ENCODE measurements at regions not wholly inside any gene's neighbourhood (a gene's known extent, or its start where the extent isn't known, plus 50 kb on each side); places are given as distances from the start of the nearest gene placed in this dataset.
A peak's percentile ranks its signal among the peaks of the same experiment; 100 is the strongest.

DNA sequence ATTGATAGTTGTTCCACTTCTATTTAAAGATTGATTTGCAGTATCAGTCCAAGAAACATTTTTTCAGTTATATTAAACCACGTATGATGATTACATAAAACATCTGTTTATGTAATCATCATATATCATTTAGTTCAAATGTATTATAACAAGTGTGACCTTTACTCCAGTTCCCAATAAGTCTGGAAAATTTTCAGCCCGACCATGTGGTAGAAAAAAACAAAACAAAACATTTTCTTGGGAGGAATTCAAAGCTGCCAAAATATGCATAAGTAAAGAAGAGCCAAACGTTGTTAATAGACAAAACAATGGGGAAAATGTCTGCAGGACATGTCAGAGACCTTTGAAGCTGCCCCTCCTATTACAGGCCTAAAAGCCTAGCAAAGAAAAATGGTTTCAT is 709.1 kb downstream of the FAT4 start:
- no peak for DNase-seq (ENCODE audit: low spot score)

DNA sequence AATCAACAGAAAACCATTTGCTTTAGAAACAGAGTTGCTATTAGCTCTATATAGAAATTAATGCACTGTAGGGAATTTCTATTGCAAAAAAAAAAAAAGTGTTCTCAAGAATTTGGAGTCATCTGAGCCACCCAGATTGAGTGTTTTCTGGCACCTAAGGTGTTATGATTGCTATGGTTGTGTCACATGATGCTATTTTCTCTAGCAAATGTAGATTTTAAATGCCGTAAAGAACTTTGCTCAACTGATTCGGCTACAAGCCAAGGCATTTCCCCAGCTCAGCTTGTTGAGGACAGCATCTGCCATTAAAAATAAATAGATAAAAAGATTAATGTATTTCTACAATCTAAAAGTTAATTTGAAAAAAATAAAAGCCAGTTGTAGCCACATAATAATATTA is 712.8 kb downstream of the FAT4 start:
- DNase-seq (ENCODE audit: low spot score) = no peak

DNA sequence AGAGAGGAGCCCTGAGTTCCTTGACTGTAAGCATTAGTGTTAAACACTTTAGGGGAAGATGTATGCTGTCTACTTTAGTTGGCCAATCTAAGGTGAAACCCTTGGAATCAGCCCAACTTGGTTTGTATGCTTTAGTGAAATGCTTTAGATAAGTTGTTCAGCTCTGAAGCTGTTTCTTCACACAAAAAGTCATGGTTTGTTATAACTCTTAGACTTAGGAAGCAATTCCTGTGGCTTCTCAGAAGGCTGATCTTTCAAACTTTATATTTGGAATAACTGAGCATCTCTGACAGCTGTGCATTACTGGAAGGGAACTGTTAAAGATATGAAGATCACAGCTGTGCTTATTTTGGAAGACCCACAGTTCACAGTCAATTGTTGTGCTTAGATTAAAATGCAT is 714.1 kb downstream of the FAT4 start:
- DNase-seq (ENCODE audit: low spot score) = no peak

DNA sequence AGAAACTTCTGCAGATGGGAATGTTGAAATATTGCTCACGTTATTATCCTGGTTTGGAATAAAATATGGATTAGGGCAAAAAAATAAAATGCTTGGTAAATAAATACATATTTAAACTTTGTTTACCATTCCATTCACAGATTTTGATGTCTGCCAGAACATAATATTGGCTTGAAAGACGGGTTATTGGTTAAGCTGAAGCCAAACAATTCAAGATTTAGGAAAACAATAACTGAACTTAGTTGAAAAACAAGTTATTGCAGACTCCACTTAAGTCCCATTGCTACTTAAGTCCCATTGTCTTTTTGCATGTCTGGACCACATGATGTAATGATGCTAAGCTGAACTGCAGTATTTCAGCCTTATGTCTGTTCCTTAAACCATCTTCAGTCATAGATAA is 722.5 kb downstream of the FAT4 start:
- DNase-seq (ENCODE audit: low spot score) = no peak

DNA sequence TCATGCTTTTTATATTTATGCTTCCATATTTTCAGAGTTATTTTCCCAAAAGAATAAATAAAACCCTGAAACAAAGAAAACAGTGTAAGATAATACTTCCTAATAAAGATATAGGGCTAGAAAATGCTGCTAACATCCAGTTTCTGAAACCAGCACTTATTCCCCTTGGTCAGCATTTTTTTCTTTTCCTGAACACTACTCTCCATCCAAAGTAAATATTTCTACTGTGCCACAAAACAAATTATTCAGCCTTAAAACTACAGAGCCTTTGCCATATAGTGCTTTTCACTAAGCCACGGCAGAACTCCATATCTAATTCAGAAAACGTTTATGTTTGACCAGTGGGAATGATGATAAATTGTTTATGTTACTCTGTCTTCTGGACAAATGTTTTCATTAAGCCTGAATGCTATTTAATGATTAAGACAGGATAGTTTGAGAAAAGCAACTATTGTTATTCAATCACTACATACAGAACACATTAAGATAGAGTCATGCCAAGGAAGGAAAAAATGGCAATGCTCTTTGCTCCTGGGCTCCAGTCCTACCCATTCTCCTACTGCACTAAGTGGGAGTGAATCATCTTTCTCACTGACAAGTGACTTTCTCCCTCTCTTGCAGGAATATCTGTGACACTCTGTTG is 723.9 kb downstream of the FAT4 start:
- no peak for DNase-seq (ENCODE audit: low spot score)

DNA sequence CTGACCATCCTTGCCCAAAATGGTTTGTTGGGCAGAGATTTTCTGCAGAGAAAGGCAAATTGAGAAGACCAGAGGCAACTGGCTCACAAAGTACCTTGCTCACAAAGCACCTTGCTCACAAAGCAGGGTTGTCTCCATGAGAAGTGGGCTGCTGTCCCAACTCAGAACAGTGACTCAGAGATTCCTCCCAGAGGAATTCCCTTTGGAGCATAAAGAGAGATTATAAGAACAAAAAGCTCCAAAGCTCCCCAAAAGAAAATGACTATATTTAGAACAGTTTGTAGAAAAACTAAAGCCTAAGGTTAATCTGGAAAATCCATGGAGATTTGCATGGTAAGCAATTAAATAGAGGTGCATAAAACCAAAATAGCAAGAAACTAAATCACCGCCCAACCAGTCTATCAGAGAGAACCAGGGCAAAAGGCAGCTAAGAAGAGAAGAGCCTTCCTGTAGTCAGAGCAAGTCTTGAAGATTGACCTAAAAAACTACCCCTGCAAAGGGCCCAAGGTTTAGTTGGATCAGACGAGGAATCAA is 731.4 kb downstream of the FAT4 start:
- no peak for DNase-seq (ENCODE audit: low spot score)

DNA sequence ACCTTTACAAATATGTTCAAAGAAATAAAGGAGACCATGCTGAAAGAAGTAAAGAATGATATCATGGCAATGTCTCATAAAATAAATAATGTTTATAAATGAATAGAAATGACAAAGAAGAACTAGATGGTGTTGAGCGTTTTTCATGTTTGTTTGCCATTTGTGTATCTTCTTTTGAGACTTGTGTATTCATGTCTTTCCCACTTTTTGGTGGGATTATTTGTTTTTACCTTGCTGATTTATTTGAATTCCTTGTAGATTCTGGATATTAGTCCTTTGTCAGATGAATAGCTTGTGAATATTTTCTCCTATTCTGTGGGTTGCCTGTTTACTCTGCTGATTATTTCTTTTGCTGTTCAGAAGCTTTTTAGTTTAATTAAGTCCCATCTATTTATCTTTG is 732.4 kb downstream of the FAT4 start:
- no peak for DNase-seq (ENCODE audit: low spot score)

DNA sequence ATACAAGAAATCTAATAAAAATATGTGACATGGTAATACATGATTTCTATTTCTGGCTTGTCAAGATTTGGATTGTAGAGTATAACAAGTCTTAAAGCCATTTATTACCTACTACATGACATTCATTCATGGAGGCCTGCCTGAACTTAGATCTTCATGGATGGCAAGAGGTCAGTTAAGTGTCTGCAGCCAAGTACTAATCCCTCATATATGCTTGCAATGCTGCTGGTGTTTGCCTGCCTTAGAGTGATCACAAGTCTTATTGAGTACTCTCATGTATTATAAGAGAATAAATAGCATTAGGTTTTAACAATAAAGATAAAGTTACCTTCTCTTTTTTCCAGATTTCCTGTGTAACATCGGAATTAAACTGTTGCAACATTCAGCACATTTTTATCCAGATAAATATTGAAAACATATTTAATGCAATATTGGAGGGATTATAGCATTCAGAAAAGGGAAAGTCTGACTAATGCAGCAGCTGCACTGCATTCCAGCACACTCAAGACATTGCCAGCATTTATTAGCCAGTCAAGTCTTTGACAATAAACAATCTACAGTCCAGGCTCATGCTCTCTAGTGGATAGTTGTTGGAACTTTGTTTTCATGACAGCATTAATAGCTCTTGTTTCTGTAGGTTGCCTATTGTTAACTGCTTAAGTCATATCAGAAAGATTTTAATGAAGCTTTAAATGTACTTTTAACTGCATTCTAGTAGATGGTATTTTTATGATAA is 737.1 kb downstream of the FAT4 start:
- DNase-seq (ENCODE audit: low spot score) = no peak

DNA sequence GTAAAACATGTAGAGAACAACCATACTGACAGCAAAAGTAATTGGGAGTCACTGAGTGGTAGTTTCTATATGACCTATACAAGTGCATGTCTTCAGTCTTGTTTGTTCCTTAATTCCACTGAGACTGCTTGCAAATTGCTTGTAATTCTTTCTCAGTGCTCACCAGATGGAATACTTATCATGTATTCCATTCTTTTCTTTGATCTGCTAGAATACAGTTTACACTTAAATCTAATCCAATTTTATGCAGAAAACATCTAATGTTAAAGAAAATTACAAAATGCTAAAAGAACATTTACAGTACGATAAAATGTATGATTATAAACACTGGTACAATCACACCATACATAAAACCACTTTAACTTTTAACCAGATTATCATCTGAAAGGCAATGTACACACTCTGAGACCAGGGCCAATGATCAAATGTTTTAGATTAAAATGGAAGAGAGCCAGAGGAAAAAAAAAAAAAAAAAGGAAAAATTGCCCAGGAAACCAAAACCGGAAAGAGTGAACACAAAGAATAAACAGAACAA is 741.4 kb downstream of the FAT4 start:
- DNase-seq (ENCODE audit: low spot score) = no peak

DNA sequence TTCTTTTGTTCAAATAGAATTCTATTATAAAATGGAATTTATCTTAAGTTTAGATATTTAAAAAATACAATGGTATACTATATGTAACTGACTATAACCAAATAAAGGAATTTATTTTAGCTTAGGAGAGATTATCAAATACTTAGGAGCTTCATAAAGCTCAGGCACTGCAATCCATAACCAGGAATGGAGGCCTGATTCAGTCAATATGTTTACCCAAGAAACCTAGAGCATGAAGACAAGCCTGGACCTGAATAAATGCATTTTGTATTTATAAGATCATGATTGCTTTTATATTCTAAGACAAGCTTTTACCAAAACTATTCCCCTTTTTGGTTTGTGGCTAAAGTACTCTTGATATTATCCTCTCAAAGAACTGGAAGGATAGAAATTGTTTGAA is 742.6 kb downstream of the FAT4 start:
- DNase-seq (ENCODE audit: low spot score) = no peak

DNA sequence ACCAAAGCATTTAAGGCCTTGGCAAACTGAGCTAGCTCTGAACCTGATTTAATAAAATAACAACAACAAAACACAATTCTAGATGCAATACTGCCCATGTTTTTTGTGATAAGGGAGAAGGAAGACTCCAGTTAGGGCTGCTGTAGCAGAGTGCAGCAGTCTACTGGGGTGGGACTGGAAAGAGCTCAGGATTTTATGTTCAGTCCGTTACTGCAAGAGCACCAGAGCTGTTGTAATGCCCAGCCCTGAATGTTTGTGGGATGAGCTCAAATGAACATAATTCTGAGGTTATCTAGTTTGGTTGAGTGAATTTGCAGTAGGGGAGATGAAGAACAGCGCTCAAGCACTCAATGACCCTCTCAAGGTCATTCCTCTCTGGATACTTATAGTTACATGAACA is 743.8 kb downstream of the FAT4 start:
- DNase-seq (ENCODE audit: low spot score) = no peak

DNA sequence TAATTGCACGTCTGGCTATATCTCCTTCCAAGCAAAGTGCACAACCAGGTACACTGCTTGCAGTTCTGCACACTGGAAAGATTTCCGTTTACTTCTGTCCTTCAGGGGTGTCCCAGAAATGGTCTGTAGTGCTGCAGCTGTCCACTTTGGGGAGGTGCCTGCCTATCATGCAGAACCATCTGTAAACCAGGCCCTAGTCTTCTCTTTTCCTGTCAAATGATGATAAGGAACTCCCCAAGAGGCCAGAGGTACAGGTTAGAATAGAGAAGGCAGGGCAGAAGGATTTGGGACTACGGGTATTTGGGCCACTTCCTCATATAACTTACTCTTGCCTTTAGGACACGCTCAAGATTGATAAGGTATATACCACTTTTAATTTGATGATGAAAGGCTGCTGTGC is 746.9 kb downstream of the FAT4 start:
- no peak for DNase-seq (ENCODE audit: low spot score)

DNA sequence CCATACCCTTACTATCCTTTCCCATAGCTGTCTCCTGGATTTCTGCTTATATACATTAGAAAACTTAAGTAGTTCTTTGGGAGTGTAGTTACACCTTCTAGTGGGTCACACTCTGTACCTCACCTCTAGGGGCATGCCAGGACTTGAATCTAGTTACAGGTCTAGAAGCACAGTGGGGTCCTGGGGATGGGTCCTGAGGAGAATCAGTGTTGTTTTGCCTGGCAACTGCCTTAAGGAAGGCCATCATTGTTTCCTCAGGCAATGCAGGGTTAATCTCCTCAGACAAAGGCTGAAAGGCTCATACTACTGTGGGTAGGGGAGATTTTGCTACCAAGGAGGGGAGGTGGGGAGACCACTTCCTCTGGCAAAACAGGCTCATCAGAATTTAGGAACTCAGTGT is 750.3 kb downstream of the FAT4 start:
- no peak for DNase-seq (ENCODE audit: low spot score)

DNA sequence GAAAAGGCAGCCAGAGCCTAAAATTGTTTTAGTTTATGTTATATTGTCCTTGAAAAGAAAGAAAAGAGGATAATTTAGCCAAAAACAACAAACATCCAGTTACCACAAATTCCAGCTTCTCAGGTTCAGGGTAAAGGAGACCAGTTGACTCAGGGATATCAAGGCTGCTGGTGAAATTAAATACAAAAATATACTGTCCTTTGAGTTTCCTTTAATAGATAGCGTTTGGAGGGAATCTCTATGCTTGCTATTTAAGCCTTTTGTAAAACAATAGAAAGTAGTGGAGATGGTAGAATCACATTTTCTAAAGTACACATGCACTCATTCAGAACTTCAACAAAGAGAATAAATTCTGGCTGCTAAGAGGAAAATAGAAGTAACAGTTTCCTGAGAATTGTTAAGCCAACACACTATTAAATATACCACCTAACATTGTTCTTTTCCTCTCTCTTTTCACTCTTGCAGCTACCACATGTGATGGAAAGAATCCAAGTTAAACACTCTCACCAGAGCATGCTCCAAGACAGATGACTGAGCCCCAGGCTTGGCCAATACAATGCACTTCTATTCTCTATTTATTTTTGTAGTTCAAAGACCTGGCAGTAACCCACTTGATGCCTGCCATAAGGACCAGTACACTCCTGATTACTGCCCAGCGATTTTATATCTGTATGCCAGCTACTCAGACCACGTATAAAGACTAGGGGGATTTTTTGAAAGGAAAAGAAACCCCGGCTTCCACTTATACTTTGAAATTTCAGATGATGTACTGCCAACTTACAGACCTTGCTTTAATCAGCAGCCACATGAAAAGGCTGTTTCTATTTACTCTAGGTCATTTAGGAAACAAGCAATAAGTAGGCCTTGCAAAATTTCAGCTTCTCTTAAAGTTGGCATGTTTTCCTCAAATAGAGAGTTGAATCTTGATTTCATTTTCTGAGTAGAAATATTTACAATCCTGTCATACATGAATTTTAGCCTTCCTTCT is 756.9 kb downstream of the FAT4 start:
- DNase-seq (ENCODE audit: low spot score) = no peak

DNA sequence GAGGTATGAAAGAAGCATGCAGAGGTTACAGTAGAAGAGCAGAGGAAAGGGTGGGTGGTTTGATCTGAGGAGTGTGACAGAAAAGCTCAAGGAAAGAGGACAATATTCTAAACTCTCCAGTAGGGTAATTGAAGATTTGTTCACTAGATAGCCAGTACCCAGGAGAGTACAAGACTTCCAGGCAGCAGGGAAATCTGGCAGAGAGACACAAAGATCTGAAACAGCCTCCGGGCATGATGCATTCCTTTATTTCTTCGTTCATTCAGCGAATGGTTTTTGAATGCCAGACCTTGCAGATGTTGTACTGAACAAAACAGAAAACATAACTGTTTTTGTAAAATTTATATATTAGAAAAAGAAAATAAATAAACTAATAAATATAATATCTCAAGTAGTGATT is 766.6 kb downstream of the FAT4 start:
- DNase-seq (ENCODE audit: low spot score) = no peak

DNA sequence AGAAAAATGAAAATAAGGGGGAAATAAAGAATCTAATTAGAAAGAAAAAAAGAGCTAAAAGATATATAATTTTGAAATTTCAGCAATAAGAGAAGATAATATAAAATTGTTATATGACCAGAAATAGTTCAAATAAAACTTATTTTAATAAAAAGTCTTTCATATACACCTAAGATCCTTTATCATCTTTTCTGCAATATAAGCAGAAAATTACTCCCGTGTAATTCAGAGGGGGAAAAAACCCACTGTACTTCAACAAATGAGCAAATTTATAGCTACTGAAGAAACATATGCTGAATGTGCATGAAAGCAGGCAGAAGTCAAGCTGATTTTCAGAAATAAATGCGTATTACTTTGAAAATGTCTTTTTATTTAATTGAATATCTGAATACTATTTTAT is 771.3 kb downstream of the FAT4 start:
- DNase-seq (ENCODE audit: low spot score) = no peak

DNA sequence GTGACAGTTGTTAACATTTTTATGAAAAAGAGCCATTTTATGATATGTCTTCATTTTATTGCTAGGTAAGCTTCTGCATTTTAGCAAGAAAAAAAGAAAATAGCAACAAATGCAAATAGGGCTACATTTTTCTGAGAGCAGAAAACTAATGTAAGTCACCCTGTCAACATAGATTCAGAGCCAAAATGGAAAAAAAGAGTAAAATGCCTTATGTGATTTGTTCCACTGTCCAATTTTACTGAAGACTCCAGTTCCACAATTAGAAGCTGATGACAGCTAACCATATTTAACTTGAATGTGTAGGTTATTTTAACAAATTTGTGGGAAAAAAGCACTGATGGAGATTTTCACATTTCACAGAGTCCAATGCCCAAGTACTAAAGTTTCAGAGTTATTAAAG is 772.3 kb downstream of the FAT4 start:
- DNase-seq (ENCODE audit: low spot score) = no peak

DNA sequence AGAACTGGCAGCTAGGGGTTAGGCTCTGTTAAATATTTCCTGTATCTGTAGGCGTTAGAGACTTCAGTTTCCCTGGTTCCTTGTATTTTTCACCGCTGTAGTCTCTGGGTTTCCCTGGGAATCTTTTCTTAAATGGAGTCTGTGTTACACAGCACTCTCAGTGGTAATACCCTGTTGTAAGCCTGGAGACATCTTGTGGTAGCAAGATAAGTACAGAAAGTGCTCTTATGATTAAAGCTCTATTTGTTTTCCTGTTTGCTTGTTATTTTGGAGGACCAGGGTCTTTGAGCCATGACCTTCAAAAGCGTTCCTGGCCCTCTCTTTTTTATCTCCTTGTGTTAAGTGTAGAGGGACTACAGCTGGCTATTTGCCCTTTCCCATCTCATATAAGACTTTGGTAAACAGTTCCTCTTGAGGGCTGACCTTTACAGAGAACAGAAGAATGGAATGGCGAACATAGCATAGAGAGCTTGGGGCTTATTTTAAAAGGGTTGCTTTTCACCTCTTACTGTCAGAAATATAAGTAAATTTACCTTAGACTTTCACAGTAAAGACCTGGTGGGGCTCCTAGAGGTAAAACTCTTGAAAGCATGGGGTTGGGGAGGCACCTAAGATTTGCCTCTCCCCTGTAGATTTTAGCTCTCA is 782.5 kb downstream of the FAT4 start:
- no peak for DNase-seq (ENCODE audit: low spot score)

DNA sequence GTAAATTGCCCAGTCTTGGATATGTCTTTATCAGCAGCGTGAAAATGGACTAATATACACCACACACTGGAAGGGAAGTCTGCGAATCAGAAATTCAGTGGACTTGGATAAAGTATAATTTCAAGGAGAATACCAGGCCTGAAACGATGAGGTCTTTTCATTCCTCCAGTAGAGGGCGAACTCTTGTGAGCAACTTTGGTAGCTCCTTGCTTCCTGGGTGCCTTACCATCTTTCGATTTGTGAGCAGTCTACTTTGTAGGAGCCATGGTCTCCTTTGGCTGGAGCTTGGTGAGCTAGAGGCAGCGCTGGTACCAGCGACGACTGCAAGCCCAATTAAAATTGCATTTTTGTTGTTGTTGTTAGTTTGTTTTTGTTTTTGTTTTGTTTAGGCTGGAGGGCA is 791.9 kb downstream of the FAT4 start:
- DNase-seq (ENCODE audit: low spot score) = peak; percentile 48

DNA sequence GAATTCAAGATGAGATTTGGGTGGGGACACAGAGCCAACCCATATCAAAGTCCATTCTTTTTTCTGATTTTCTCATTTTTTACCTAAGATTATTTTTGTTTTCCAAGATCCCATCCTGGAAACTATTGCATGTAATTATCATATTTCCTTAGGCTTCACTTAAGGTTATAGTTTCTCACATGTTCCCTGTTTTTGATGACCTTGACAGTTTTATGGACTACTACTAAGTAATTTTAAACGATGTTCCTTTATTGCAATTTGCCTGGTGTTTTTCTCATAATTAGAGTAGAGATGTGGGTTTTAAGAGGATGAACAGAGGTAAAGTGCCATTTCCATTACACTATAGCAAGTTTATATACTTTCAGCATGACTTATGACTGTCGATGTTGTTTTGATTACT is 795.1 kb downstream of the FAT4 start:
- no peak for DNase-seq (ENCODE audit: low spot score)

DNA sequence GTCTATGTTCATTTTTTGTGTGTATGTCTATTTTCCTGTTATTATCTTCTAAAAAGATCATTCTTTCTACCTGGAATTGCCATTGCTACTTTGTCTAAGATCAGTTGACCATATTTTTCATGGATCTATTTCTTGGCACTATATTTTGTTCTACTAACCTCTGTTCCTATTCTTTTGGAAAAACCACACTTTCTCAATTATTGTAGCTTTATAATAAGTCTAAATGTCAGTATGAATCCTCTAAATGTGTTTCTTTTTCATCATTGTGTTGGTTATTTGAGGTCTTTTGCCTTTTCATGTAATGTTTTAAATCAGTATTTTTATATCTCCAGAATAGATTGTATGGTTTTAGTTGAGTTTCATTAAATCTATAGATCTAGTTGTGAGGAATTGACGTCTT is 798.3 kb downstream of the FAT4 start:
- no peak for DNase-seq (ENCODE audit: low spot score)
